ENCODE measurements at regions not wholly inside any gene's neighbourhood (a gene's known extent, or its start where the extent isn't known, plus 50 kb on each side); places are given as distances from the start of the nearest gene placed in this dataset.

GRCh38 chr15:91692596-91692995, 160.9 kb upstream of the SLCO3A1 start:
- Histone ChIP-seq H4K20me1 (replicated peaks; ENCODE audit: control insufficient read depth, insufficient read depth, low read length) (no peaks in the 10 kb centered on the region), H3K27ac (ENCODE audit: extremely low read depth, low read depth, low read length) (no peak overlapping the region), H3K4me3 (no peak overlapping the region), H3K79me2 (ENCODE audit: control insufficient read depth, insufficient read depth, low read length) (no peaks in the 10 kb centered on the region), H3K4me1 (replicated peaks in 1 of 2; ENCODE audit: control insufficient read depth in 2 of 2, insufficient read depth in 2 of 2, low read length in 2 of 2) (no peaks in the 10 kb centered on the region), H3K9me3 (replicated peaks; ENCODE audit: control insufficient read depth, insufficient read depth, low read depth, low read length) (no peaks in the 10 kb centered on the region), H3K36me3 (ENCODE audit: control insufficient read depth, insufficient read depth, low read length) (no peaks in the 10 kb centered on the region), H3K27me3 (ENCODE audit: control insufficient read depth in 2 of 2, insufficient read depth in 2 of 2, low read length in 2 of 2) (peaks cover 2 to 17% of the 10 kb centered on the region in 2 experiments; a peak in 4 of 5 replicates), H3K4me2 (ENCODE audit: insufficient read depth, low read length) (no peak overlapping the region), H3K9me1 (ENCODE audit: control insufficient read depth, insufficient read depth, low read length) (no peaks in the 10 kb centered on the region), H3K9ac (ENCODE audit: insufficient read depth in 1 of 2, low read depth in 2 of 2, low read length in 2 of 2) (no peak overlapping the region), H2AFZ (ENCODE audit: low read depth, low read length) (no peak overlapping the region)
- ChIA-PET POLR2A (interaction anchor here (0.9 to 2.2 kb wide), 2 partner anchors 12 to 14 kb away, joined by 4 to 6 read pairs; no protein-coding TSS in a partner anchor), CTCF (ENCODE audit: low intra/inter-chr PET ratio) (no interaction called here)
- in situ Hi-C loops (cut with MboI) (no loop called here), intact Hi-C loops (cut with micrococcal nuclease) (no loop called here)
- TF ChIP-seq CHD1 (IDR thresholded peaks at IDR 0.05; ENCODE audit: low read length) (no peak), ZNF253 (CRISPR knock-in tag; conservative IDR thresholded peaks at IDR 0.05) (no peak), TCF7L2 (IDR thresholded peaks at IDR 0.05; ENCODE audit: low read depth, low read length) (no peak)
- WGBS (ENCODE audit: insufficient coverage, low coverage, missing lambda C conversion rate): 0% methylated on average over 5 of the region's 5 CpGs
- no TSS peak for BruUV-seq (replicated peaks)
- FAIRE-seq: no peak
- ATAC-seq: no peak
- DNase-seq (ENCODE audit: extremely low read depth in 1 of 4, low spot score in 3 of 4): no peak

- Histone ChIP-seq H3K9ac (ENCODE audit: insufficient read depth in 1 of 2, low read depth in 2 of 2, low read length in 2 of 2) (no peak overlapping the region), H4K20me1 (replicated peaks; ENCODE audit: control insufficient read depth, insufficient read depth, low read length) (no peaks in the 10 kb centered on the region), H3K9me1 (ENCODE audit: control insufficient read depth, insufficient read depth, low read length) (peaks cover under 1% of the 10 kb centered on the region), H3K27me3 (ENCODE audit: control insufficient read depth in 2 of 2, insufficient read depth in 2 of 2, low read length in 2 of 2) (peaks cover 2 to 17% of the 10 kb centered on the region in 2 experiments; a peak in 4 of 5 replicates), H3K4me3 (no peak overlapping the region), H2AFZ (ENCODE audit: low read depth, low read length) (no peak overlapping the region), H3K36me3 (ENCODE audit: control insufficient read depth, insufficient read depth, low read length) (no peaks in the 10 kb centered on the region), H3K27ac (ENCODE audit: extremely low read depth, low read depth, low read length) (no peak overlapping the region), H3K9me3 (replicated peaks; ENCODE audit: control insufficient read depth, insufficient read depth, low read depth, low read length) (no peaks in the 10 kb centered on the region), H3K79me2 (ENCODE audit: control insufficient read depth, insufficient read depth, low read length) (no peaks in the 10 kb centered on the region), H3K4me2 (ENCODE audit: insufficient read depth, low read length) (no peak overlapping the region), H3K4me1 (replicated peaks in 1 of 2; ENCODE audit: control insufficient read depth in 2 of 2, insufficient read depth in 2 of 2, low read length in 2 of 2) (no peaks in the 10 kb centered on the region)
- TF ChIP-seq ZBTB1 (CRISPR knock-in tag; IDR thresholded peaks at IDR 0.05; ENCODE audit: borderline replicate concordance, low read depth) (no peak), C11orf30 (IDR thresholded peaks at IDR 0.05; ENCODE audit: low read depth) (no peak), RFX1 (IDR thresholded peaks at IDR 0.05) (peak; percentile 82), GABPB1 (CRISPR knock-in tag; IDR thresholded peaks at IDR 0.05) (no peak), ATF7 (IDR thresholded peaks at IDR 0.05) (no peak), ZNF76 (CRISPR knock-in tag; IDR thresholded peaks at IDR 0.05; ENCODE audit: borderline replicate concordance) (no peak)
- WGBS (ENCODE audit: insufficient coverage, low coverage, missing lambda C conversion rate): under 1% methylated on average over 11 of the region's 11 CpGs
- no peak for ATAC-seq
- POLR2A ChIA-PET: interaction anchor here (2.2 kb wide), 1 partner anchor 12 kb away, joined by 6 read pairs; no protein-coding TSS in a partner anchor
- intact Hi-C loops (cut with micrococcal nuclease) (no loop called here), in situ Hi-C loops (cut with MboI) (no loop called here)
- DNase-seq (ENCODE audit: extremely low read depth in 1 of 4, low spot score in 3 of 4): peak in 1 of 4 experiments; percentile 11
- no peak for FAIRE-seq
- CTCF ChIA-PET (ENCODE audit: low intra/inter-chr PET ratio): no interaction called here
- no TSS peak for BruUV-seq (replicated peaks)
These were observed 159.2 kb upstream of the SLCO3A1 start for GRCh38 chr15:91694131-91694830.
